GM19468 (cell line): ENCODE measurements at regions not wholly inside any gene's neighbourhood (a gene's known extent, or its start where the extent isn't known, plus 50 kb on each side); places are given as distances from the start of the nearest gene placed in this dataset.
"Not testable (repeated sequence)": the region's sequence is repeated elsewhere in the genome, so short reads cannot be mapped to it uniquely, and the experiment has no call there.

ENCODE experiments used
- ATAC-seq: cut with Tn5 transposase; IDR thresholded peaks from one replicate; pipeline ENCODE4 v1.9.1; 2021; ENCODE audit warnings: mild to moderate bottlenecking, moderate library complexity, moderate number of reproducible peaks; ENCODE audit not compliant: unreplicated experiment; ENCODE audit errors: extremely low read depth

DNA sequence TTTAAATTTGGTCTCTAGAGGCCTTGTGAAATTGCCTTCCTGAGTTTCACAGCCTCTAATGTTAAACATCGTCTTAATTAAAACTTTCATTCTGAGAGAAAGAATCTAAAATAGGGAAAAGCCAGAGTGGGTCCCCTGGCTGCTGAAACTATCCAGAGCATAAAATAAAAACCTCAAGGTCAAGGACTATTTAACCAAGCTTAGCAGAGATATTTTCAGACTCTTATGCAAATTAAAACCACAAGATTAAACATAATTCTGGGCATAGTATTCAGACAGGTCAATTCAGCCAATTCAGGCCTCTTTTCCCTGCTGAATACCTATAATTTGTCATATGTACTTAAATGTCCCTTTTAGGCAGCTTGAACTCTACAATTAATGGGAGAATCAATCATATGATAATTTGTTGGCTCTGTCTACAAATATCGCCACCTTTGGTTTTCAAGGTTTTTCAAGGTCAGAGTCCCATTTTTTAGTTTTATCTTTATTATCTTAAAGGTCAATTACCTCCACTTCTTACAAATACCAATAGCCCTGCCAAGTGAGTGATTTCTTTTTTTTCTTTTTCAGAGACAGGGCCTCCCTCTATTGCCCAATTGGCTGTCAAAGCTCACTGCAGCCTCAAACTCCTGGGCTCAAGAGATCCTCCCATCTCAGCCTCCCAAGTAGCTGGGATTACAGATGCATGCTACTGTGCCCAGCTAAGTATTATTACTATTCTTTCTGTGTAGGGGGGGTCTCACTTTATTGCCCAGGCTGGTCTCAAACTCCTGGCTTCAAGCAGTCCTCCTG is 257.1 kb downstream of the PHLDA1 start:
- ATAC-seq = no peak

DNA sequence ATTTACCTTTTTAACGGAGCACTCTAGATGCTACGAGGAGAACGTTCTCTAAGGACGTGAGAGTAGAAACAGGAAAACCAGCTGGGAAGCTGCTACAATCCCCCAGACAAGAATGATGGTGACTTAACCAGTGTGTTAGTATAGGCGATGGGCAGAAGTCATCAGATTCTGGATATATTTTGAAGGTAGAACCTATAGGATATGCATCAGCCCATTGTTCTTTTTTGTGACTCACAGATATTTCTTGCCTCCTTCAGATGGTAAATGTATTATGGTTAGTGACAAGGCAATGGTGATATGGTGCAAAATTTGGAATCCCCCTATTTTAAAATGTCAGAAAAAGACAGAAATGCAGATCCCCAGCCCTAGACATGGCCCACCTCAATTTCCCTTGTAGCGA is 258.2 kb downstream of the PHLDA1 start:
- no peak for ATAC-seq

DNA sequence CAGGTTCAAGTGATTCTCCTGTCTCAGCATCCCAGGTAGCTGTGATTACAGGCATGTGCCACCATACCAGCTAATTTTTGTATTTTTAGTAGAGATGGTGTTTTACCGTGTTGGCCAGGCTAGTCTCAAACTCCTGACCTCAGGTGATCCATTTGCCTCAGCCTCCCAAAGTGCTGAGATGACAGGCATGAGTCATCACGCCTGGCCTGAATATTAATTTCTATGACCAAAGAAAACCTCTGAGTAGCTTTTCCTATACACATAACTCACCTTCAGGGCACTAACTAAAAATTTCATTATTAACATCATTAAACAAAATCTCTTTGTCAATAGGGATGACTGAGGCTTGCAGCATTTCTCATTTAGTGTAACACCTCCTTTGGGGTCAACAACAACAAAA is 259.6 kb upstream of the KRR1 start:
- no peak for ATAC-seq

DNA sequence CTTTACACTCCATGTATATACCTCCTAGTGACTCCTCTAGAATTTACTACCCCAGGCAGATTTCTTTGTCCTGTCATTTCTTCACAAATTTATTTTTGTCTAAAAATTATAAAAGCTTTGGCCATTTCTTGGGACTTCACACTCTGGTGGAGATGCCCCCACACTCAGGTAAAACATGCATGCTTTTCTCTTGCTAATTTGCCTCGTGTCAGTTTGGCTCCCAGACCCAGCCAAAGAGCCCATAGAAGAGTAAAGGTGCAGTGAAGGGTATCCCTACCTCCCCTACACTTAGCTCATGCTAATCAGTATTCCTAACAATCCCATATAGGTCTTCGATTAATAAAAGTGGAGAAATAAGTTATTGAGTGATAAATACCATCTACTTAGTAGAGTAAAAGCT is 256.5 kb upstream of the KRR1 start:
- ATAC-seq = no peak

DNA sequence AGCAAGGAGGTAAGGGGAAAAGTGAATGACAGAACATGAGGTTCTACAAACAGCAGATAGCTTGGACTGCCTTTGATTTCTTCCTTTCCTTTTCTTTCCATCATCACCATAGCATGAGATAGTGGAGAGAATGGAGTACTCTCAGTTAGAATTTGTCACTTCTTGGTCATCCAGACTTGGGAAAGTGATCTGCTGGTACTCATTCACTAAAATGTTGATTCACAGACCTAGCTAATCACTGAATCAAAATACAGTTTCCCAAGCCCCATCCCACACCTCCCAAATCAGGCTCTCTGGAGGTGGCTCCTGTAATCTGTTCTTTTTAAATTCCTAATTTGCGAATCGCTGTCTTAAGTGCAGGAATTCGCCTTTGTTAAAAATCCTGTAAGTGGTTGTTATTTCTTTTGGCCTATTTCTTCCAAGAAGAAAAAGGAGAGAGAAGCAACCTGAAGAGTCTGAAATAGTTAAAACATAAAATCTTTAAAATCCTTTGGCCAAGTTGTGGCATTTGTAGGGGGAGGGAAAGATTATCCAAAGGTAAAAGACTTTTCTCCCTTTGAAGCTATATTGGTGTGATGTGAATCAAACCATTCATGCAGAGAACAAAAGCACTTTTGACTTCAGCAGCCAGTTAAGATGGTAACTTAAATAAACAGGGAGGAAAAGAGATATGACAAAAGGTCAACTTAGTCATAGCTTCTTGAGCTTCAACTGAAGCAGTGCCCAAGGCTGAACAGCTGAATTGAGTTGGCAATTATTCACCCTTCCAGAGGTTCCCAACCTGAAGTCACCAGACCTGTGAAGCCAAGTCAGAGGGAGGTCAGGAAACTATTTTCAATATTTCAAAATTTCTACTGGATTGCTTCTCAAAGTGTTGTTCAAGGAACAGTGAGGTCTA is 255.1 kb upstream of the KRR1 start:
- ATAC-seq = no peak

DNA sequence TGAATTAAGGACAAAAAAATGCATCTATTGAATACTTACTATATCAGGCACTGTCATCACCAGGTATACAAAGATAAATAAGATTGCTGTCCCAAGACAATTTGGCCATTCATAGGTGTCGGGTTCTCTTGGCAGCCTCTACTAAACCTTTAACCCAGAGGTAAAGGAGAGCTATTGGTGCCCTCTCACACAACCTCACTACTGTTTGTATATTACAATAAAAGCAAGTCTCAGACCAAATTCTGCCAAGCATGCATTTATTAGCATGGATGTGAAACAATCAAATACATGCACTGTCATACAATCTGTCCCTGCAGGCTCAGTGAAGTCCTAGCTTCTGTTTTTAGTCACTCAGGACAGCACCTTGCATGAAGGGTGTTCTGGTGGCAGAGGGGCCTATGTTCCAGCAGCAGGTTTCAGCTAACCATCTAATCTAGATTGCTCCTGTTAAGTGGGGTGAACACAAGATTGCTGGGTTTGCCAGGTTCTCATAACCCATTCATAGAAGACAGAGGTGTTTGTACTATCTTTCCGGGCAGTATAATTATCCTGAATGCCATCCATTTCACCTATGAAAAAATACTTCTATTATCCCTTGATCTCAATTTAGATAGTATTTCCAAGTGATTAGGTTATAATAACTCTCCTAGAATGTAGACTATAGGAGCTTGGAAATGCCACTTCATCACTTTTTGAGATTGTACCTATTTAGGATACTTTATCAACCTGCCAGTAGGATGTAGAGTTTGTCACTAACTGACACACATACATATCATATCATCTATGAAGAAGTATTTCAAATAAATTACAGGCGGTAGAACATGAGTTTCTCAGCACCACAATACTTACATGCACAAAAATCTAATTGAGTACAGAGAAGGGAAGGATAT is 254.0 kb upstream of the KRR1 start:
- ATAC-seq = no peak

DNA sequence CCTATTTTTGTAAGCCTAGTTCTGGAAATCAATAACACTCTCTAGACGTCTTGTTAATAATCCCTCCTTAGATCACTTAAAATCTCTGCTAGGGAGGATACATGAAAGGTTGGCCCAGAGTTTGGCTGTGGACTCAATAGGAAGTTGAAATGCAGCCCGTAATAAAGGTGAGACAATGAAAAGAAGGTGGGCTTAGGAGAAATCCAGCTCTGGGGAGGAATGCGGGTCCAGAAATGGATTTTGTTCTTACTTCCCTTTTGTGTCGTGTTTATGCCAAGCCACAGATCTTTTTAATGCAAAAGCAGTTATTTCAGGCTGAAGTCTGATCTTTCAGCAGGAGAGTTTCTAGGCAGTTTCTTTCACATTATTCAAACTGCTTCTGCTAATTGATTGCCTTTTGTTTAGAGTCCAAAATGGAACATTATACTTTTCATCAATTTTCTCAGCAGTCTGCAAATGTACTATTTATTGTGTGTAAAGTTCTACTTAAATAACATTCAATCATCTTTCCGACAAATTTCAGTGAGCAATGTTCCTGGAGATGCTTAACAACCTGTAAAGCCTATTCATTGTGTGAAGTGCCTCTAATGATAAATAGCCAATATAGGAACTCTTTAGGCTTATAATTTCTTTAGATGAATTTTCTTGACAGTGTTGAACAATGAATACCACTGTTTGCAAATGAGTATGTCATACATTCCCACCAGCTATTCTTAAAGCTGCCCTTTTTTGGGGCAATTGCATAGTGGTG is 252.9 kb upstream of the KRR1 start:
- no peak for ATAC-seq

DNA sequence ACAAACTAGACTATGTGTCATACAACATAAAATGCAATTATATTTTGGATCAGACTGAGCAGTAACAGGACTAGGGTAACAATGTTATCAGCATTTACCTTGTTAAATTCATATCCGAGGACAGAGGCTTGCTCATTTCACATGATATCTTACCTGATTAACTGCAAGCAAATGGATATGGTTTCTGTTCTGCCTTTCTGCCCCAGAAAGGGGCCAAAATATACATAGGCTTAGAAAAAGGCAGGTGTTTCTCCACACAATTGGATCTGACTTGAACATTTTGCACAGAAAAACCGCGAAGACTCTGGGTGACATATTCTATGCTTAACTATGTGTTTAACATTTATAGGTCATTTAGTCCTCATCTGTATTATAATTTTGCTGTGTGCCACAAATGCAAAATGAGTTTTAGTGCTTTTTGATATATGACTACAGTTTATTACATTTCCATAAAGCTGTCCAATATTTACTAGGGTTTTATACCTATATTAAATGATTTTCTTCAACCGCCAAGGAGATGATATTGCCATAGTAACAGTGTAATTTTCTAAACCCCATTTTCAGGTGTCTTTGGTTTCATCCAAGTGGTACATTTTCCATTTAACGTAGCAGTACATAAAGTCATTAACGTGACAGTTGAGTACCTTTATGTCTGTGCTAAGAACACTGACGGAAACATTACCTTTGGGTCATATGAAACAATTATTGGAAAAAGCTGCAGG is 249.3 kb upstream of the KRR1 start:
- no peak for ATAC-seq

DNA sequence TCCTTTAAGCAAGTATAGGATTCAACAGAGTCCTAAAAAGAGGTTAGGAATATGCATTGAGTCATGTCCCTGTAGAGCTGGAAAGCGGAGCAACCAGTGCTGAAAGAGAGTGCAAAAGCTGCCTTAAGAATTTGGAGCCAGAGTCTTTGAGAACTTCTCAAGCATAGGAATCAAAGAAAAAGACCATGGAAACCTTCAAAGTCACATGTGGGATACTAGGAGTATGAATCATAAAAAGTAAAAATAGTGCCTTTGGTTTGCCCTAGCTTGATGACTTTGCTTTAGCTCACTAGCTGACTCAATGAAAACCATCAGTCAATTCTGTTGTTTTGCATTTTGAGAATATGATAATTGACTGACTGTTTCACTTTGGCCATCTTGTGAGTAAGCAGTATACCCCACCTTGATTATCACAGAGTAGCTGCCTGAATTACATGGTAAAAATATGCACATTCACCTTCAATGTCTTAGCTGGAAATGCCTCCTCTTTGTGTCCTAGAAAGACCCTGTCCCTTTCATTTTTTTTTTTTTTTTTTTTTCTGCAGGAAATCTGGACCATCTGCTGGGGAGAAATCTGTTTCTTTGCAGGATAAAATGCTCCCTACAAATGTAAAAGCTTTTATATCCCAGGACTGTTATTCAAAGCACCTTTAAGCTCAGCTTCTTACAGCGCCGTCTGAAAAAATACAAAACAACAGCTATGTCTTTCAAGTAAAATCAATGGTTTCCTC is 248.6 kb upstream of the KRR1 start:
- ATAC-seq = no peak

DNA sequence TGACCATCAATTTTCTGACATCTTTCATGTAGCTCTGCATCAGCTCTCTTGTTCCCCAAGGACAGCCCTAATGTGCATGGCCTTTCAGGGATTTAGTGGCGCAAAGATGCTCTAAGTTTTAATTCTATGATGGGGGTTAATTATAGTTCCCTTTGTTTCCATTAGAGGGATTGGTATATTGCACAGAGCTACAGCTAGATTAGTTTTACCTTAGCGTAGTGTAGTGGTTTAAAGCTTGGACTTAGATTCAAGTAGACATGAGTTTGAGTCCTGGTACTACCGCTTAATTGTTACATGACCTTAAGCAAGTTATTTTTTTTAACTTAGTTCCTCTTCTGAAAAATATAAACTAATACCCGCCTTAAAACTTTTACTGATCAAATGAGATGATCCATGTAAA is 247.8 kb upstream of the KRR1 start:
- ATAC-seq = no peak

DNA sequence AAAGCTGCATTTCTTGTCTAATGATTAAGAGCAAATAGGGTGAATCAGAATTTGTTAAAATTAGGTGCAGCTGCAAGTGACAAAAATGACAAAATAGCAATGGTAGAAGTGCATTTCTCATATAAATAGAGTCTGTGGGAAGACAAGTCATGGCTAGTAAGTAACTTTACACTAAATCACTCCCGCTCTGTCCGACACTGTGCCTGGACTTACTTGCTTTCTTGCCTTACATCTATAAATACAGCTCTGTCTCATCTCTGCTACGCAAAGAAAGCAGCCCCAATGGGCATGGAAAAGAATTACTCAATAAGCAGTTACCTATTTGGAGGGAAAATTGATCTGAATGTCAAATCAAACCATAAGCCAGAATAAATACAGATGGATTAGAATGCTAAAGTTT is 245.4 kb upstream of the KRR1 start:
- ATAC-seq = no peak

DNA sequence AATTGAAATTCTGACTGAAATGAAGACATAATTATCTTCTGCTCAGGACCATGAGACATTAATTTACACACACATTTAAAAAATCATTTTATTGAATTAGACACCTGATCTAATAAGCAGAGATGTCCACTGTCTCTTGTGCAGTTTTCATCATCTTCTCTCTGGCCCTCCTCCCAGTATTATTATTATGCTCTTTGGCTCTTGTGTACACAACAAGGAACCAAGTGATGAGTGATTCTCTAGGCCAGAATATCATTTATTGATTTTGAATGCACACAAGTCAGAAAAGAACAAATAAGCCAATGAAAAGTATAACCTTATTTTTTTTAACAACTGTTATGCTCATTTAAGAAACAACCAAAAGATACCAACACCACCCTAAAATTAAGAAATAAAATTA is 244.7 kb upstream of the KRR1 start:
- ATAC-seq = no peak

DNA sequence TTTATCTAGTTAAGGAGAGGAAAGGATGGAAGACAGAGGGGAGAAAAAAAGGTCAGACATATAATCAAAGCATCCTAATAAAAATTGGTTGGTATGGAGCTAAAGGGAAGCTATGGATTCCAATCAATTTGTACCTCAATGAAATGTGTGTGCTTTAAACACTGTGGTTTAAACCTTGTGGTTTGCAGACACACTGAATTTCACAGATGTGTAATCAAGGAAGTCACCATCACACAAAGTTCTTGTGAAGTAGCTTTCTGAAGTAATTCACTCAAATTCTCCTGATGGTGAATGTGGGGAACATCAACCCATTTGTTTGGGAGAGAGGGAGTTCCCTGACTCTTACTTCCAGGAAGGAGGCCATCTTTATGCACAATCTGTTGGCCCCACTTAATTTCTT is 243.3 kb upstream of the KRR1 start:
- no peak for ATAC-seq

DNA sequence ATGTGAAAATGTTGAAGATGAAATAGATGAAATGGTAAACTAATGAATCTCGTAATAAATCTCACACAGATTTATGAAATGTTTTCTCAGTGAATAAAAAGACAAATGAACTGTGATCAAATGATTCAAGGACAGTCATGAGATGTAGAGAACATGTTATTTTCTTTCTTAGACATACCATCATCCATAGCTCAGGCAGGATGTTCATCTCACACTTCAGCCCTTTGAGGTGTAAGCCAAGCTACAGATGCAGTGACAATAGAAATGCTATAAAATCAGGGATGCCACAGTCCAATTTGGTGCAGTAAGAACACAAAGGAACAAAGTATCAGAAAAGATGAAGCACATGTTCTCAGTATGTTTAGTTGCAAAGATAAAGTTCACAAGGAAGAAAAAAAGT is 242.7 kb upstream of the KRR1 start:
- no peak for ATAC-seq

DNA sequence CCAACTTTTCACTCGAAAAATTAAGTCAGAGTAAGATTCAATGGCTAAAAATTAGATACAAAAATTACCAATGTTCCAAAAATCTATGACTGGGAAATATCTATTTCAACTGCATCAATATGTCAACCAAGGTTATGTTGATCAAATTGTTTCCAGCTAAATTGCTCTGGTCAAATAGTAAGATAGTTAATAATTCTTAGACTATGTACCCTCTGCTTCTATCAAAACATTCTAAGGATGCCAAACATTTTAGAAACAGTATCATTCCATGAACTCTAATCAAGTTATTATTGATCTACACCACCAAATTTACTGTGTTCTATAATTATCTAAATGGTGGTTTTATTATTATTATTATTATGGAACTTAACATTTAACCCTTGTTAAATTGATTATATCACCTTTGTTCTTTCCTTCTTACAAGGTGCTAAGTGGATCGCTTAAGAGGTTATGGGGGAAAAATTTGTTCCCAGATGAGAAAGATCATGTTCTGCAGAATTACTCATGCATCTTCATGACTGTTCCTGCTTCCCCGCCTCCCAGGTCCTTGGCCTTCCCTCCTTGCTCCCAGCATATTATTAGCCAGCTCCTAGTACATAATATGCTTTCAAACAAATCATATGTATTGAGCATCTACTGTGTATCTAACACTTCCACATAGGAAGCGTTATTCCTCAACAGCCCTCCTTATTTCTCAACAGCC is 240.5 kb upstream of the KRR1 start:
- ATAC-seq = no peak

DNA sequence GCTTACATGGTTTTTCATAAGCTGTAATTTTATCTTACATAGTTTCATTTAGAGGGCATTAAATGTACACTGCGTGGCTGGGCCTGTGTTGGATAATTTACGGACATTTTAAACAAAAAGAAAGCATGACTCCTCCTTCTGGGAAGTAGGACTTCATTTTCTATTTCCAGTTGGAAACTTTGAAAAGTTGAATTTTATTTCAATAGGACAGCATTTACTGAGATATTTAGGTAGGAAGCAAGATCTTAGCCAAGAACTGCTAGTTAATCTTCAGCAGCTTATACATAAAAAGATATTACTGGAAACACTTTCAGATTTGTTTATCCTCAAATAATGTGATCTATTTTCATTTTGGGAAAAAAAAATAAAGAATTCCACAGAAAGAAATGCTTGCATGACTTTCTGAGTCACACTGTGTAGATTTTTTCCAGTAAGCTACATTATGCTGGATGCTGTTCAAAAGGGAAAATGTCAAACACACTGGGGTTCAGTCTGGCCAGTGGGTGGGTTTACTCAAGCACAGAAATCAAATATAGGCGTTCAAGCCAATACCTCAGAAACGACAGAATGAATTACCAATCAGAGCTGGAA is 239.4 kb upstream of the KRR1 start:
- no peak for ATAC-seq

DNA sequence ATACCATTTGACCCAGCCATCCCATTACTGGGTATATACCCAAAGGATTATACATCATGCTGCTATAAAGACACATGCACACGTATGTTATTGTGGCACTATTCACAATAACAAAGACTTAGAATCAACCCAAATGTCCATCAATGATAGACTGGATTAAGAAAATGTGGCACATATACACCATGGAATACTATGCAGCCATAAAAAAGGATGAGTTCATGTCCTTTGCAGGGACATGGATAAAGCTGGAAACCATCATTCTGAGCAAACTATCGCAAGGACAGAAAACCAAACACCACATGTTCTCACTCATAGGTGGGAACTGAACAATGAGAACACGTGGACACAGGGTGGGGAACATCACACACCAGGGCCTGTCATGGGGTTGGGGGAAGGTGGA is 237.6 kb upstream of the KRR1 start:
- not testable (repeated sequence) for ATAC-seq

DNA sequence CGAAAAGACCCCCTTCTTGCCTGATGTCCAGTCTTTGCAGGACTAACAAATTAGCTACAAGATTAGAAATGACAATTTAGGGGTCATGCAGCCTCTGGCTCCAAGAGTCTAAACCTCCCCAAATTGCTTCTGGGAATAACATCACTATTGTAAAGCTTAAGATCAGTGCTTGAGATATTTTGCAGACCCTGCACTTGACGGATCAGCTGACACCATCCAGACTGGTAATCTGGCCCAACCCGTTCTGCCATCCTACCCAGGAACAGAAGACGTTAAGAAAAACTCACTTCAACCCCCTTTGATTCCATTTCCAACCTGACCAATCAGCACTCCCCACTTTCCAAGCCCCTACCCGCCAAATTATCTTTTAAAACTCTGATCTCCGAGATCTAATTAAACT is 236.7 kb upstream of the KRR1 start:
- no peak for ATAC-seq
